ENCODE measurements at regions not wholly inside any gene's neighbourhood (a gene's known extent, or its start where the extent isn't known, plus 50 kb on each side); places are given as distances from the start of the nearest gene placed in this dataset.

DNA sequence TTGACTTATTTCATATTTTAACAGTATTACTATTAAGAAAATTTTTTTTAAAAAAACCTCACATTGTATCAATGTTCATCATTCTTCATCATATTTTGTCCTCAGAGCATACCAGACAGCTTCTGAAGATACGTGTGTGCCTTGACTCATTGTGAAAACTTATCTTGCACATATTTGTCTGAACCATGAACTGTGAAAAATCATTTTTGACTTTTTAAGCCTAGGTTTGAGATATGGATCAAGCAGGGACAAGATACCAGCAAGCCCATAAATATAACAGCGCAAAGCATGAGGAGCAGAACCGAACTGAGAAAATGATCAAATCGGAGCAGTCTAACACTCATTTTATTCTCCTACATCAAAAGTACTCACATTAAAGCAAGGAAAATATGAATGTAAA lies 506.0 kb downstream of the BRINP3 start:
- no peak for TF ChIP-seq POLR2A (IDR thresholded peaks at IDR 0.05)
- TF ChIP-seq, protein P1, sequence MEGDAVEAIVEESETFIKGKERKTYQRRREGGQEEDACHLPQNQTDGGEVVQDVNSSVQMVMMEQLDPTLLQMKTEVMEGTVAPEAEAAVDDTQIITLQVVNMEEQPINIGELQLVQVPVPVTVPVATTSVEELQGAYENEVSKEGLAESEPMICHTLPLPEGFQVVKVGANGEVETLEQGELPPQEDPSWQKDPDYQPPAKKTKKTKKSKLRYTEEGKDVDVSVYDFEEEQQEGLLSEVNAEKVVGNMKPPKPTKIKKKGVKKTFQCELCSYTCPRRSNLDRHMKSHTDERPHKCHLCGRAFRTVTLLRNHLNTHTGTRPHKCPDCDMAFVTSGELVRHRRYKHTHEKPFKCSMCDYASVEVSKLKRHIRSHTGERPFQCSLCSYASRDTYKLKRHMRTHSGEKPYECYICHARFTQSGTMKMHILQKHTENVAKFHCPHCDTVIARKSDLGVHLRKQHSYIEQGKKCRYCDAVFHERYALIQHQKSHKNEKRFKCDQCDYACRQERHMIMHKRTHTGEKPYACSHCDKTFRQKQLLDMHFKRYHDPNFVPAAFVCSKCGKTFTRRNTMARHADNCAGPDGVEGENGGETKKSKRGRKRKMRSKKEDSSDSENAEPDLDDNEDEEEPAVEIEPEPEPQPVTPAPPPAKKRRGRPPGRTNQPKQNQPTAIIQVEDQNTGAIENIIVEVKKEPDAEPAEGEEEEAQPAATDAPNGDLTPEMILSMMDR (IDR thresholded peaks at IDR 0.05), result no peak
- peaks cover 0 to 7% (median 0%) of the 10 kb centered on the region in 3 donors for H3K9me3 ChIP-seq
- H3K4me3 ChIP-seq, result no peak overlapping the region
- no peak overlapping the region for H3K27ac ChIP-seq
- 80 to 85% methylated on average over 4 of the region's 4 CpGs for WGBS, 2 donors
- H3K36me3 ChIP-seq, result no peaks in the 10 kb centered on the region
- no peaks in the 10 kb centered on the region for H3K4me1 ChIP-seq
- intact Hi-C loops (cut with DNase I), result no loop called here
- DNase-seq, result no peak
- H3K27me3 ChIP-seq, result no peaks in the 10 kb centered on the region

DNA sequence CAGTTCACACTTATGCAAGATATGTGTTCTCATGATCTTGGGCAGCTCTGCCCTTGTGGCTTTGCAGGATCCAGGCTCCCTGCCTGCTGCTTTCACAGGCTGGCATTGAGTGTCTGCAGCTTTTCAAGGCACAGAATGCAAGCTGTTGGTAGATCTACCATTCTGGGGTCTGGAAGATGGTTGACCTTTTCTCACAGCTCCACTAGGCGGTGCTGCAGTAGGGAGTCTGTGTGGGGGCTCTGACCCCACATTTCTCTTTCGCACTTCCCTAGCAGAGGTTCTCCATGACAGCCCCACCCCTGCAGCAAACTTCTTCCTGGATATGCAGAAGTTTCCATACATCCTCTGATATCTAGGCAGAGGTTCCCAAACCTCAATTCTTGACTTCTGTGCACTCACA lies 500.5 kb downstream of the BRINP3 start:
- no peak overlapping the region for H3K4me3 ChIP-seq
- H3K36me3 ChIP-seq, result no peaks in the 10 kb centered on the region
- intact Hi-C loops (cut with DNase I), result no loop called here
- TF ChIP-seq, protein P1 (IDR thresholded peaks at IDR 0.05), result no peak
- TF ChIP-seq POLR2A (IDR thresholded peaks at IDR 0.05), result no peak
- no peaks in the 10 kb centered on the region for H3K27me3 ChIP-seq
- no peak for DNase-seq
- WGBS, 2 donors, result 67 to 78% methylated on average over 1 to 2 of the region's 2 CpGs
- no peak overlapping the region for H3K27ac ChIP-seq
- peaks cover 0 to 15% (median 10%) of the 10 kb centered on the region in 3 donors for H3K9me3 ChIP-seq
- no peaks in the 10 kb centered on the region for H3K4me1 ChIP-seq

DNA sequence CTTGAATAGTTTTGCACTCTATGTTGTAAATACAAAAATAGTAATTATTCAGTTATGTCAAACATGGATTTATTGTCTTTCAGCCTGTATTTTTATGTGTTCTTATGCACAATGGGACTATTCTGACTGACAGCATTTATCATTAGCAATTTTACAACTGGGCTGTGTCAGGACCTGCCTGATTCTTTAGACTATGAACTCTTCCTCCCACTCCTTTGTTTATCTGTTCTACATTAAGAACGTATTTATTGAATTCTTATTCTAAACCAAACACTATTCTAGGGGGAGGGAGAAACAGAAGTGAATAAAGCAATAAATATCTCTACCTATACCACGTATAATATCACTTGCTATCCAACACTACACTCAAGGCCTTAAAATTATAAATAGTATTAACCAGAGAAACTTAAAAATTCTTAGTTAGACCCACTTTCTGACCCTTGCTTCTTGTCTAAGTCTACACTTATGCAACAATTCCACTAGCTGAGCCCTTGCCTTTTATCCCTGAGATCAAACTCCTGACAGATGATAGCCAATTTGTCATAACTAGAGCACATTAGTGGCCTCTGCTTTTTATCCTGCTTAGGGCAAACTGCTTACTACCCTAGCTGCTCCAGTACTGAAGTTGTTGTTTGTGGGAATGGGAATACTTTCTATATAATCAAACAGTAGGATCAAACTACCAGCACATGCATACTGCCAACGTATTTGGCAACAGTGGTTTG lies 494.3 kb downstream of the BRINP3 start:
- Histone ChIP-seq H3K27ac (no peak overlapping the region), H3K9me3 (peaks cover 0 to 3% (median 3%) of the 10 kb centered on the region in 3 donors), H3K4me1 (no peaks in the 10 kb centered on the region), H3K4me3 (no peak overlapping the region), H3K36me3 (no peaks in the 10 kb centered on the region), H3K27me3 (no peaks in the 10 kb centered on the region)
- no peak for DNase-seq
- WGBS, 2 donors, result 30 to 32% methylated on average over 3 of the region's 3 CpGs
- intact Hi-C loops (cut with DNase I), result no loop called here
- no peak for TF ChIP-seq POLR2A (IDR thresholded peaks at IDR 0.05)
- TF ChIP-seq, protein P1 (IDR thresholded peaks at IDR 0.05), result no peak

- Histone ChIP-seq H3K4me3 (no peak overlapping the region), H3K9me3 (no peaks in the 10 kb centered on the region), H3K27me3 (no peaks in the 10 kb centered on the region), H3K27ac (no peak overlapping the region), H3K36me3 (no peaks in the 10 kb centered on the region), H3K4me1 (no peaks in the 10 kb centered on the region)
- no peak for DNase-seq
- intact Hi-C loops (cut with DNase I), result no loop called here
- TF ChIP-seq POLR2A (IDR thresholded peaks at IDR 0.05), result no peak
- TF ChIP-seq, protein P1 (IDR thresholded peaks at IDR 0.05), result no peak
Measured at GRCh38 chr1:189986516-189986915, 491.1 kb downstream of the BRINP3 start.

- intact Hi-C loops (cut with DNase I), result no loop called here
- Histone ChIP-seq H3K27me3 (no peaks in the 10 kb centered on the region), H3K4me1 (no peaks in the 10 kb centered on the region), H3K4me3 (no peak overlapping the region), H3K27ac (no peak overlapping the region), H3K36me3 (no peaks in the 10 kb centered on the region), H3K9me3 (peaks cover 0 to 3% (median 0%) of the 10 kb centered on the region in 3 donors)
- no peak for DNase-seq
- 49 to 63% methylated on average over 2 of the region's 2 CpGs for WGBS, 2 donors
- no peak for TF ChIP-seq POLR2A (IDR thresholded peaks at IDR 0.05)
- TF ChIP-seq, protein P1 (IDR thresholded peaks at IDR 0.05), result no peak
Measured at GRCh38 chr1:189987509-189987908, 490.2 kb downstream of the BRINP3 start.

All from esophagus squamous epithelium (tissue), 5 donors.